ENCODE measurements at regions not wholly inside any gene's neighbourhood (a gene's known extent, or its start where the extent isn't known, plus 50 kb on each side); places are given as distances from the start of the nearest gene placed in this dataset.

GRCh38 chr2:15769676-15770547 lies 170.4 kb upstream of the MYCN start:
- intact Hi-C loops (cut with DNase I; ENCODE audit: low total_unique reads), result no loop called here
- Histone ChIP-seq H3K4me1 (no peaks in the 10 kb centered on the region), H3K4me3 (no peak overlapping the region), H3K27me3 (no peaks in the 10 kb centered on the region), H3K36me3 (no peaks in the 10 kb centered on the region), H3K27ac (no peak overlapping the region), H3K9me3 (no peaks in the 10 kb centered on the region)
- TF ChIP-seq POLR2AphosphoS5 (IDR thresholded peaks at IDR 0.05), result no peak
- TF ChIP-seq, protein P1, sequence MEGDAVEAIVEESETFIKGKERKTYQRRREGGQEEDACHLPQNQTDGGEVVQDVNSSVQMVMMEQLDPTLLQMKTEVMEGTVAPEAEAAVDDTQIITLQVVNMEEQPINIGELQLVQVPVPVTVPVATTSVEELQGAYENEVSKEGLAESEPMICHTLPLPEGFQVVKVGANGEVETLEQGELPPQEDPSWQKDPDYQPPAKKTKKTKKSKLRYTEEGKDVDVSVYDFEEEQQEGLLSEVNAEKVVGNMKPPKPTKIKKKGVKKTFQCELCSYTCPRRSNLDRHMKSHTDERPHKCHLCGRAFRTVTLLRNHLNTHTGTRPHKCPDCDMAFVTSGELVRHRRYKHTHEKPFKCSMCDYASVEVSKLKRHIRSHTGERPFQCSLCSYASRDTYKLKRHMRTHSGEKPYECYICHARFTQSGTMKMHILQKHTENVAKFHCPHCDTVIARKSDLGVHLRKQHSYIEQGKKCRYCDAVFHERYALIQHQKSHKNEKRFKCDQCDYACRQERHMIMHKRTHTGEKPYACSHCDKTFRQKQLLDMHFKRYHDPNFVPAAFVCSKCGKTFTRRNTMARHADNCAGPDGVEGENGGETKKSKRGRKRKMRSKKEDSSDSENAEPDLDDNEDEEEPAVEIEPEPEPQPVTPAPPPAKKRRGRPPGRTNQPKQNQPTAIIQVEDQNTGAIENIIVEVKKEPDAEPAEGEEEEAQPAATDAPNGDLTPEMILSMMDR (IDR thresholded peaks at IDR 0.05), result no peak
- TF ChIP-seq POLR2A (IDR thresholded peaks at IDR 0.05), result no peak
- no peak for DNase-seq (ENCODE audit: low spot score in 2 of 2)

DNA sequence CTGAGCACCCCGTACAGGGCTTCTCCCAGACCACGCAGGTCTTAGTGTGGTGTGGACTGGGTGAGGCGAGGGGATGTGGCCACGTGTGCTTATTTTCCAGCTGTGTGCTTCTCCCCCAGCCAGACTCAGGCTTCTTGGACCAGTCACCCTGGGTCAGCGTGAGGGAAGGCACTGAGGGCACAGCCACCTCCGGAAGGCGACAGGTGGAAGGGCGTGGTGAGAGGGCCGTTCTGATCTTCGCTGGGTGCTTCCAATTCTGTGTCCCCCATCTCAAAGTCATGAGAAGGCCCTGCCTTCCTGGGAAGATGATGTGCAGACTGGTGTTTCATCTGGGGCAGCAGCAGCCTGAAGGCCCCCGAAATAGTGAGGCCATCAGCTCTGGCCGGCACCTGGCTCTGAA lies 169.7 kb upstream of the MYCN start:
- no peaks in the 10 kb centered on the region for H3K4me1 ChIP-seq
- H3K4me3 ChIP-seq, result no peak overlapping the region
- TF ChIP-seq POLR2A (IDR thresholded peaks at IDR 0.05), result no peak
- H3K27ac ChIP-seq, result no peak overlapping the region
- intact Hi-C loops (cut with DNase I; ENCODE audit: low total_unique reads), result no loop called here
- H3K9me3 ChIP-seq, result no peaks in the 10 kb centered on the region
- no peak for DNase-seq (ENCODE audit: low spot score in 2 of 2)
- no peaks in the 10 kb centered on the region for H3K36me3 ChIP-seq
- H3K27me3 ChIP-seq, result no peaks in the 10 kb centered on the region

DNA sequence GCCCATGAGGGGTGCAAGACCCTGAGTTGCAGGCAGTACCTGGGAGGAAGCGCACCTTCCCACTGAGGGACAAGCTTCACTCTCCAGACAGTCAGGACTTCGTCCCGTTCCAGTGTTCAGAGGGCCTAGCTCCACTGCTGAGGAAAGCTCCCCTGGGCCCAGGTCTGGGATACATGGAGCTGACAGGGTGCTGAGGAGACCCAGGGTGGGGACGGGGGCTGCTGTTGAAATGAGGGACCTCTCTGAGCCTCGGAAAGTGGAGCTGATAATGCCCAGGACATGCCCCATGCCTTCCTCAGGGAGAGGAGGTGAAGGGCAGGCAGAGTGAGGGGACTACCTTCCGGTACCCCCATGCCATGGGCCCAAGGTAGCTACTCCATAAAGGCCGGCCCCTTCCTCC lies 169.2 kb upstream of the MYCN start:
- no peaks in the 10 kb centered on the region for H3K36me3 ChIP-seq
- no peak for DNase-seq (ENCODE audit: low spot score in 2 of 2)
- TF ChIP-seq, protein P1 (IDR thresholded peaks at IDR 0.05), result no peak
- TF ChIP-seq POLR2A (IDR thresholded peaks at IDR 0.05) (no peak), POLR2AphosphoS5 (IDR thresholded peaks at IDR 0.05) (no peak)
- intact Hi-C loops (cut with DNase I; ENCODE audit: low total_unique reads), result no loop called here
- no peaks in the 10 kb centered on the region for H3K4me1 ChIP-seq
- no peaks in the 10 kb centered on the region for H3K27me3 ChIP-seq
- H3K27ac ChIP-seq, result no peak overlapping the region
- no peaks in the 10 kb centered on the region for H3K9me3 ChIP-seq
- no peak overlapping the region for H3K4me3 ChIP-seq

DNA sequence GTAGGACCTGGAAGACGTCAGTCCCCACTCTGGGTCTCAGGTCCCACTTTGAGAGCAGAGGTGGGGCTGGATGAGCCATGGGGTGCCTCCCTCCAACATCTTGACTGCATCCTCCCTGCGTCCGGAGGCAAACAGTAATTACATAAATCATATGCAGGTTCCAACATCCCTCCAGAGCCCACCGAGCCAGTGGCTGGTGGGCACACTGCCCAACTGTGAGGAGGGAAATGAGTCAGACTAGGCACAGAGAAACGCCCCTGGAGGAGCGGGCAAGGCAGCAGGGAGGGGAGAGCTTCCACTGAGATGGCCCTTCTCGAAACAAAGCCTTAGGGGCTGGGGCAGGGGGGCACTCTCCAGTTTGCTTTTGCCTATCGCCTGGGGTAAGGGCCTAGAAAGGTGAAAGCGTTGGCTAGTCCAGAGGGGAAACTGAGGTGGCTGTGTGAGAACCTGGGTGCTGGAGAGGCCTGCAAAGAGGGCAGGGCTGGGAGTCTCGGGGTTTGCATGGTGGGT lies 168.2 kb upstream of the MYCN start:
- intact Hi-C loops (cut with DNase I; ENCODE audit: low total_unique reads), result no loop called here
- Histone ChIP-seq H3K9me3 (no peaks in the 10 kb centered on the region), H3K27ac (no peak overlapping the region), H3K36me3 (no peaks in the 10 kb centered on the region), H3K27me3 (no peaks in the 10 kb centered on the region), H3K4me3 (no peak overlapping the region), H3K4me1 (no peaks in the 10 kb centered on the region)
- TF ChIP-seq POLR2A (IDR thresholded peaks at IDR 0.05), result no peak
- TF ChIP-seq, protein P1 (IDR thresholded peaks at IDR 0.05), result no peak
- DNase-seq (ENCODE audit: low spot score in 2 of 2), result no peak

- TF ChIP-seq, protein P1 (IDR thresholded peaks at IDR 0.05), result no peak
- TF ChIP-seq POLR2A (IDR thresholded peaks at IDR 0.05) (no peak), POLR2AphosphoS5 (IDR thresholded peaks at IDR 0.05) (no peak)
- H3K27me3 ChIP-seq, result no peaks in the 10 kb centered on the region
These were observed 167.7 kb upstream of the MYCN start for GRCh38 chr2:15772681-15773080.

More at GRCh38 chr2:15772681-15773080, 167.7 kb upstream of the MYCN start:
- no peaks in the 10 kb centered on the region for H3K9me3 ChIP-seq
- intact Hi-C loops (cut with DNase I; ENCODE audit: low total_unique reads), result no loop called here
- H3K4me3 ChIP-seq, result no peak overlapping the region
- H3K4me1 ChIP-seq, result no peaks in the 10 kb centered on the region
- no peak for DNase-seq (ENCODE audit: low spot score in 2 of 2)
- H3K27ac ChIP-seq, result no peak overlapping the region
- H3K36me3 ChIP-seq, result no peaks in the 10 kb centered on the region
